PC-3 (cell line): ENCODE measurements at regions not wholly inside any gene's neighbourhood (a gene's known extent, or its start where the extent isn't known, plus 50 kb on each side); places are given as distances from the start of the nearest gene placed in this dataset.

Experiments
- ATAC-seq: fragments of 200-7000 bp; cut with Tn5 transposase; 2 replicates; pipeline ENCODE4 v1.9.1; 2020; ENCODE audit warnings: mild to moderate bottlenecking, moderate library complexity
- BruUV-seq: library from RNA; stranded (reverse); fragments of 400-500 nt; replicated peaks from 2 replicates; lab custom pipeline; 2021; lab: Mats Ljungman, UMichigan
- CTCF ChIA-PET: fragments of 300-600 bp; sonication (Branson Sonifier 250); formaldehyde crosslinking; loops from one replicate; lab custom pipeline; 2022; ENCODE audit warnings: antibody characterized with exemption; lab: Charles Lee
- POLR2A ChIA-PET: fragments of 300-600 bp; sonication (Branson Sonifier 250); formaldehyde crosslinking; loops from one replicate; lab custom pipeline; 2022; ENCODE audit warnings: antibody characterized with exemption; ENCODE audit not compliant: unreplicated experiment; lab: Charles Lee
- DNase-seq: peaks from one replicate; pipeline ENCODE4 v3.0.0-alpha.2; 2015
- H2AFZ ChIP-seq: fragments of 300-600 bp; sonication (generic); 2 replicates; pipeline ENCODE4 v1.6.0; 2016; ENCODE audit warnings: antibody characterized with exemption, low read length
- H3F3A ChIP-seq: fragments of 300-600 bp; sonication (generic); one replicate; pipeline ENCODE4 v1.6.0; 2017; ENCODE audit warnings: antibody characterized with exemption, low read length, control low read depth, mild to moderate bottlenecking; ENCODE audit not compliant: unreplicated experiment
- H3K27ac ChIP-seq: fragments of 300-600 bp; sonication (generic); 2 replicates; pipeline ENCODE4 v1.5.1; 2016; ENCODE audit warnings: mild to moderate bottlenecking, low read length
- H3K27me3 ChIP-seq: fragments of 300-600 bp; sonication (generic); 2 replicates; pipeline ENCODE4 v1.6.1; 2016; ENCODE audit warnings: low read length, mixed read lengths
- H3K36me3 ChIP-seq: fragments of 300-600 bp; sonication (generic); 2 replicates; pipeline ENCODE4 v1.6.1; 2016; ENCODE audit warnings: low read depth, mixed run types, low read length, mixed read lengths
- H3K4me1 ChIP-seq: fragments of 300-600 bp; sonication (generic); 2 replicates; pipeline ENCODE4 v1.5.1; 2016; ENCODE audit warnings: low read length; ENCODE audit not compliant: insufficient read depth
- H3K4me2 ChIP-seq: fragments of 300-600 bp; sonication (generic); 2 replicates; pipeline ENCODE4 v1.6.0; 2016; ENCODE audit warnings: low read length
- H3K4me3 ChIP-seq: fragments of 300-600 bp; sonication (generic); 2 replicates; pipeline ENCODE4 v1.5.1; 2016; ENCODE audit warnings: mild to moderate bottlenecking, low read length, mixed read lengths
- H3K79me2 ChIP-seq: fragments of 300-600 bp; sonication (generic); 2 replicates; pipeline ENCODE4 v1.6.1; 2017; ENCODE audit warnings: low read length, mixed read lengths
- H3K9ac ChIP-seq: fragments of 300-600 bp; sonication (generic); 2 replicates; pipeline ENCODE4 v1.6.0; 2016; ENCODE audit warnings: mild to moderate bottlenecking, low read length
- H3K9me2 ChIP-seq: fragments of 300-600 bp; sonication (generic); replicated peaks from 2 replicates; pipeline ENCODE4 v1.6.1; 2016; ENCODE audit warnings: mixed run types, low read length, mixed read lengths
- H3K9me3 ChIP-seq: fragments of 300-600 bp; sonication (generic); 2 replicates; pipeline ENCODE4 v1.6.1; 2016; ENCODE audit warnings: low read length, mixed read lengths
- H4K20me1 ChIP-seq: fragments of 300-600 bp; sonication (generic); 2 replicates; pipeline ENCODE4 v1.6.1; 2016; ENCODE audit warnings: low read length, mixed read lengths
- EZH2 ChIP-seq: fragments of 300-600 bp; sonication (generic); IDR thresholded peaks from one replicate; pipeline ENCODE4 v1.6.1; 2017; ENCODE audit warnings: antibody characterized with exemption, mild to moderate bottlenecking, low read length; ENCODE audit not compliant: unreplicated experiment
- EZH2phosphoT487 ChIP-seq: fragments of 300-600 bp; sonication (generic); IDR thresholded peaks from 2 replicates; pipeline ENCODE4 v1.6.1; 2018; ENCODE audit warnings: mild to moderate bottlenecking, antibody characterized with exemption, low read length, borderline replicate concordance
- intact Hi-C: fragments of 100-400 bp; cut with micrococcal nuclease; formaldehyde crosslinking; loops from 2 replicates; pipeline ENCODE4 v1.9.0; 2023
- TF ChIP-seq, protein P1 (sequence below): fragments of 300-600 bp; sonication (generic); conservative IDR thresholded peaks from 2 replicates; pipeline ENCODE4 v1.5.1; 2017; ENCODE audit warnings: antibody characterized with exemption, low read depth, mild to moderate bottlenecking, low read length

DNA sequence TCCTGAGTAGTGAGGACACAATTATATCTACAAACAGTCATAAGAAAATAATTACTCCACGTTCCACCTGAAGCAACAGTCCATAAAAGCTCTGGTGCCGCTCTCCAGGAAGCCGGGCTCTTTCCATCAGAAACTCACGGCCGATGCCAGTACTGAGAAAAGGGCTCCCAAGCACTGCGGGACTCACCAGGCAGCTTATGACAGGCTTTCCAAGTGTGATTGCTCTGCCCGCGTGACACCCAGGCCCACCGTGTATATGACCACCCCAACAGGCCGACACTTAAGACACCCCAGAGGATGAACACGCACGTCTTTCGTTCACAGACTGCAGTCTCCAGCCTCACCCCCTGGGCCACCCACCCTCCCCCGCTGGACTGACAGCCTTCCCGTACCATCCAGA lies 199.0 kb downstream of the UQCRFS1 start:
- Histone ChIP-seq H3K4me3 (no peak overlapping the region), H3K4me1 (no peaks in the 10 kb centered on the region), H4K20me1 (no peaks in the 10 kb centered on the region), H3K9me2 (no peaks in the 10 kb centered on the region), H3K36me3 (no peaks in the 10 kb centered on the region), H3K27me3 (no peaks in the 10 kb centered on the region), H3K79me2 (no peaks in the 10 kb centered on the region), H2AFZ (no peak overlapping the region), H3K9ac (no peak overlapping the region), H3K4me2 (no peak overlapping the region), H3K27ac (no peak overlapping the region), H3F3A (no peaks in the 10 kb centered on the region), H3K9me3 (no peaks in the 10 kb centered on the region)
- BruUV-seq, result no TSS peak
- no peak for DNase-seq
- no peak for ATAC-seq
- CTCF ChIA-PET, result no interaction called here
- intact Hi-C loops, result no loop called here
- TF ChIP-seq EZH2 (no peak), EZH2phosphoT487 (no peak)
- TF ChIP-seq, protein P1, sequence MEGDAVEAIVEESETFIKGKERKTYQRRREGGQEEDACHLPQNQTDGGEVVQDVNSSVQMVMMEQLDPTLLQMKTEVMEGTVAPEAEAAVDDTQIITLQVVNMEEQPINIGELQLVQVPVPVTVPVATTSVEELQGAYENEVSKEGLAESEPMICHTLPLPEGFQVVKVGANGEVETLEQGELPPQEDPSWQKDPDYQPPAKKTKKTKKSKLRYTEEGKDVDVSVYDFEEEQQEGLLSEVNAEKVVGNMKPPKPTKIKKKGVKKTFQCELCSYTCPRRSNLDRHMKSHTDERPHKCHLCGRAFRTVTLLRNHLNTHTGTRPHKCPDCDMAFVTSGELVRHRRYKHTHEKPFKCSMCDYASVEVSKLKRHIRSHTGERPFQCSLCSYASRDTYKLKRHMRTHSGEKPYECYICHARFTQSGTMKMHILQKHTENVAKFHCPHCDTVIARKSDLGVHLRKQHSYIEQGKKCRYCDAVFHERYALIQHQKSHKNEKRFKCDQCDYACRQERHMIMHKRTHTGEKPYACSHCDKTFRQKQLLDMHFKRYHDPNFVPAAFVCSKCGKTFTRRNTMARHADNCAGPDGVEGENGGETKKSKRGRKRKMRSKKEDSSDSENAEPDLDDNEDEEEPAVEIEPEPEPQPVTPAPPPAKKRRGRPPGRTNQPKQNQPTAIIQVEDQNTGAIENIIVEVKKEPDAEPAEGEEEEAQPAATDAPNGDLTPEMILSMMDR, result no peak
- POLR2A ChIA-PET, result no interaction called here

DNA sequence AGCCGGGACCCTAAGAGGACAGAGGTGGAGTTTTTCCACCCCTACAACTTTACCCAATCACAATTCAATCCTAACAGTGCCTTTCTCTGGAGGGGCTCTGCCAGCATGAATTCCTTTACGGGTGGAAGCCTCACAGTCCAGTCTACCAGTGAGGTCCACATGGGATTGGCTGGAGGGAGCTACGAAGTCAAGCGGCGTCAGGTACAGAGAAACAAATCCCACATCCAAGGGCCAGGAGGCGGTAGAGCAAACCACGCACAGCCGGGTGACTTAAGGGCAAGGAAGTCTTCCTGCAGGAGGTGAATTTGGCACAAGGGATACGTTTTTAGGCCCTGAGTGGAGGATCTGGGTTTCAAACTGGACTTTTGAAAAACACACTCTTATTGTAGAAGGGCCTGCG lies 199.6 kb downstream of the UQCRFS1 start:
- TF ChIP-seq EZH2 (no peak), EZH2phosphoT487 (no peak)
- TF ChIP-seq, protein P1, result no peak
- no TSS peak for BruUV-seq
- Histone ChIP-seq H3K36me3 (no peaks in the 10 kb centered on the region), H3K9me3 (no peaks in the 10 kb centered on the region), H3K79me2 (no peaks in the 10 kb centered on the region), H3K27me3 (no peaks in the 10 kb centered on the region), H3K9ac (no peak overlapping the region), H3K9me2 (no peaks in the 10 kb centered on the region), H3F3A (no peaks in the 10 kb centered on the region), H2AFZ (no peak overlapping the region), H3K4me1 (no peaks in the 10 kb centered on the region), H3K27ac (no peak overlapping the region), H3K4me2 (no peak overlapping the region), H3K4me3 (no peak overlapping the region), H4K20me1 (no peaks in the 10 kb centered on the region)
- CTCF ChIA-PET, result no interaction called here
- intact Hi-C loops, result no loop called here
- ATAC-seq, result no peak
- POLR2A ChIA-PET, result no interaction called here
- no peak for DNase-seq

DNA sequence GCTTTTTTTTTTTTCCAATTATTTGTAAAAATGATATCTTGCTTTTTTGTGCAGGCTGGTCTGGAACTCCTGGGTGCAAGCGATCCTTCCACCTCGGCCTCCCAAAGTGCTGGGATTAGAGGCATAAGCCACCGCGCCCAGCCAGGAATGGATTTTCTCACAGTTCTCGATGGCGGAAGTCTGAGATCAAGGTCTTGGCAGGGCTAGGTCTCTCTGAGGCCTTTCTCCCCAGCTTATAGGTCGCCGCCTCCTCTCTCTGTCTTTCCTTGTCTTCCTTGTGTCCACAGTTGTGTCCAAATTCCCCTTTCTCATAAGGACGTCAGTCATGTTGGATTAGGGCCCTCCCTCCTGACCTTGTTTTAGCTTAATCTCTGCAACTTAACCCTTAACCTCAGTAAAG lies 200.5 kb downstream of the UQCRFS1 start:
- TF ChIP-seq, protein P1, result no peak
- no peak for TF ChIP-seq EZH2
- no peak for TF ChIP-seq EZH2phosphoT487
- Histone ChIP-seq H3K27ac (no peak overlapping the region), H3K9me2 (no peaks in the 10 kb centered on the region), H3K79me2 (no peaks in the 10 kb centered on the region), H3F3A (no peaks in the 10 kb centered on the region), H4K20me1 (no peaks in the 10 kb centered on the region), H3K4me3 (no peak overlapping the region), H3K9me3 (no peaks in the 10 kb centered on the region), H3K36me3 (no peaks in the 10 kb centered on the region), H2AFZ (no peak overlapping the region), H3K4me1 (no peaks in the 10 kb centered on the region), H3K4me2 (no peak overlapping the region), H3K27me3 (no peaks in the 10 kb centered on the region), H3K9ac (no peak overlapping the region)
- BruUV-seq, result no TSS peak
- CTCF ChIA-PET, result no interaction called here
- intact Hi-C loops, result no loop called here
- POLR2A ChIA-PET, result no interaction called here
- ATAC-seq (no peak), DNase-seq (no peak)
